Upper lobe of right lung (tissue), 1 donor: ENCODE measurements at regions not wholly inside any gene's neighbourhood (a gene's known extent, or its start where the extent isn't known, plus 50 kb on each side); places are given as distances from the start of the nearest gene placed in this dataset.
"Not testable (repeated sequence)": the region's sequence is repeated elsewhere in the genome, so short reads cannot be mapped to it uniquely, and the experiment has no call there.

Experiments used
- ATAC-seq: fragments of 200-7000 bp; cut with Tn5 transposase; one replicate; pipeline ENCODE4 v1.9.1; 2020; ENCODE audit warnings: mild to moderate bottlenecking, moderate library complexity
- DNase-seq: peaks from one replicate; pipeline ENCODE4 v3.0.0-alpha.2; 2020
- H3K27ac ChIP-seq: fragments of 200-600 bp; one replicate; pipeline ENCODE4 v1.8.0; 2022
- H3K27me3 ChIP-seq: fragments of 200-600 bp; one replicate; pipeline ENCODE4 v1.8.0; 2022; ENCODE audit warnings: mild to moderate bottlenecking
- H3K36me3 ChIP-seq: fragments of 200-600 bp; one replicate; pipeline ENCODE4 v1.8.0; 2022
- H3K4me1 ChIP-seq: fragments of 200-600 bp; one replicate; pipeline ENCODE4 v1.8.0; 2022
- H3K4me3 ChIP-seq: fragments of 200-600 bp; one replicate; pipeline ENCODE4 v1.8.0; 2022; ENCODE audit warnings: mild to moderate bottlenecking
- H3K9me3 ChIP-seq: fragments of 200-600 bp; one replicate; pipeline ENCODE4 v1.8.0; 2022
- intact Hi-C: fragments of 100-400 bp; cut with DNase I; formaldehyde crosslinking; loops from one replicate; pipeline ENCODE4 v1.11.0; 2022
- TF ChIP-seq, protein P1 (sequence below): fragments of 200-600 bp; IDR thresholded peaks from one replicate; pipeline ENCODE4 v1.8.0; 2022; ENCODE audit warnings: antibody characterized with exemption
- donor health status: DM: no; HTN: yes; CAD: no; lungs with severe emphysema.

DNA sequence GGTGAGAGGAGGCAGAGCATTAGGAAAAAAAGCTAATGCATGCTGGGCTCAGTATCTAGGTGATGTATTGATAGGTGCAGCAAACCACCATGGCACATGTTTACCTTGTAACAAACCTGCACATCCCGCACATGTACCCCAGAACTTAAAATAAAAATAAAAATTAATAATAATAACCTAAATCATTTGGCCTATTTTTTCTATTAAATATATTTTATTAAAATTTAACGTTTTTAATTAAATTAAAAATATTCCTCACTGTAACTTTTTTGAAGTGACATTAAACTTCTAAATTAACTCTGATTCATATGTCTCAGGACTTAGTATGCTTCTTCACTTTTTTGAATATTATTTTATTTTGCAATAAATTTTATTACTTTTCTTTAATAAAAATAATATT is 83.7 kb upstream of the PARP8 start:
- no peaks in the 10 kb centered on the region for H3K4me1 ChIP-seq
- TF ChIP-seq, protein P1, sequence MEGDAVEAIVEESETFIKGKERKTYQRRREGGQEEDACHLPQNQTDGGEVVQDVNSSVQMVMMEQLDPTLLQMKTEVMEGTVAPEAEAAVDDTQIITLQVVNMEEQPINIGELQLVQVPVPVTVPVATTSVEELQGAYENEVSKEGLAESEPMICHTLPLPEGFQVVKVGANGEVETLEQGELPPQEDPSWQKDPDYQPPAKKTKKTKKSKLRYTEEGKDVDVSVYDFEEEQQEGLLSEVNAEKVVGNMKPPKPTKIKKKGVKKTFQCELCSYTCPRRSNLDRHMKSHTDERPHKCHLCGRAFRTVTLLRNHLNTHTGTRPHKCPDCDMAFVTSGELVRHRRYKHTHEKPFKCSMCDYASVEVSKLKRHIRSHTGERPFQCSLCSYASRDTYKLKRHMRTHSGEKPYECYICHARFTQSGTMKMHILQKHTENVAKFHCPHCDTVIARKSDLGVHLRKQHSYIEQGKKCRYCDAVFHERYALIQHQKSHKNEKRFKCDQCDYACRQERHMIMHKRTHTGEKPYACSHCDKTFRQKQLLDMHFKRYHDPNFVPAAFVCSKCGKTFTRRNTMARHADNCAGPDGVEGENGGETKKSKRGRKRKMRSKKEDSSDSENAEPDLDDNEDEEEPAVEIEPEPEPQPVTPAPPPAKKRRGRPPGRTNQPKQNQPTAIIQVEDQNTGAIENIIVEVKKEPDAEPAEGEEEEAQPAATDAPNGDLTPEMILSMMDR = no peak
- no peak overlapping the region for H3K4me3 ChIP-seq
- no peaks in the 10 kb centered on the region for H3K27me3 ChIP-seq
- no peaks in the 10 kb centered on the region for H3K9me3 ChIP-seq
- intact Hi-C loops = no loop called here
- no peaks in the 10 kb centered on the region for H3K36me3 ChIP-seq
- DNase-seq (no peak), ATAC-seq (no peak)
- H3K27ac ChIP-seq = no peak overlapping the region

DNA sequence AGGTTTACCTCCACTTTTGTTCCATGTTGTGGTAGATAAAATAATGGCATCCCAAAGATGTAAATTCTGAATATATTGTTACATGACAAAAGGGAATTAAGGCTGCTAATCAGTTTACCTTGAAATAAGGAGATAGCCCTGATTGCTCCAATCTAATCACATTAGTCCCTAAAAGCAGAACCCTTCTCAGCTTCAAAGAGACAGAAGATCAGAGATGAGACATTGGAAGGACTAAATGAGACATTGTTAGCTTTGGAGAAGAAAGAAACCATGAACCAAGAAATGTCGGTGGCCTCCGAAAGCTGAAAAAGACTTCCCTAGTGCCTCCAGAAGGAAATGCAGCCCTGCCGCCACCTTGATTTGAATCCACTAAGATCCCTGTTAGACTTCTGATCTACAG is 82.8 kb upstream of the PARP8 start:
- H3K4me3 ChIP-seq = no peak overlapping the region
- H3K9me3 ChIP-seq = no peaks in the 10 kb centered on the region
- no peak overlapping the region for H3K27ac ChIP-seq
- H3K36me3 ChIP-seq = no peaks in the 10 kb centered on the region
- intact Hi-C loops = no loop called here
- TF ChIP-seq, protein P1 = no peak
- H3K27me3 ChIP-seq = no peaks in the 10 kb centered on the region
- DNase-seq = no peak
- H3K4me1 ChIP-seq = no peaks in the 10 kb centered on the region
- ATAC-seq = no peak

DNA sequence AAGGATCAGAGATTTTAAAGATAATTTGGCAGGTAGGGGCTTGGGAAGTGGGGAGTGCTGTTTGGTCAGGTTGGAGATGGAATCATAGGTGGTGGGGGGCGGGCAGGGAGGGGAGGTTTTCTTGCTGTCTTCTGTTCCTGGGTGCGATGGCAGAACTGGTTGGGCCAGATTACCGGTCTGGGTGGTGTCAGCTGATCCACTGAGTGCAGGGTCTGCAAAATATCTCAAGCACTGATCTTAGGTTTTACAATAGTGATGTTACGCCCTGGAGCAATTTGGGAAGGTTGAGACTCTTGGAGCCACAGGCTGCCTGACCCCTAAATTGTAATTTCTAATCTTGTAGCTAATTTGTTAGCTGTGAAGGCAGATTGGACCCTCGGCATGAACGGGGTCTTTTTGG is 78.0 kb upstream of the PARP8 start:
- H3K4me3 ChIP-seq, H3K27ac ChIP-seq, H3K27me3 ChIP-seq, DNase-seq, H3K9me3 ChIP-seq, intact Hi-C loops, H3K36me3 ChIP-seq, ATAC-seq, H3K4me1 ChIP-seq: not testable (repeated sequence)

DNA sequence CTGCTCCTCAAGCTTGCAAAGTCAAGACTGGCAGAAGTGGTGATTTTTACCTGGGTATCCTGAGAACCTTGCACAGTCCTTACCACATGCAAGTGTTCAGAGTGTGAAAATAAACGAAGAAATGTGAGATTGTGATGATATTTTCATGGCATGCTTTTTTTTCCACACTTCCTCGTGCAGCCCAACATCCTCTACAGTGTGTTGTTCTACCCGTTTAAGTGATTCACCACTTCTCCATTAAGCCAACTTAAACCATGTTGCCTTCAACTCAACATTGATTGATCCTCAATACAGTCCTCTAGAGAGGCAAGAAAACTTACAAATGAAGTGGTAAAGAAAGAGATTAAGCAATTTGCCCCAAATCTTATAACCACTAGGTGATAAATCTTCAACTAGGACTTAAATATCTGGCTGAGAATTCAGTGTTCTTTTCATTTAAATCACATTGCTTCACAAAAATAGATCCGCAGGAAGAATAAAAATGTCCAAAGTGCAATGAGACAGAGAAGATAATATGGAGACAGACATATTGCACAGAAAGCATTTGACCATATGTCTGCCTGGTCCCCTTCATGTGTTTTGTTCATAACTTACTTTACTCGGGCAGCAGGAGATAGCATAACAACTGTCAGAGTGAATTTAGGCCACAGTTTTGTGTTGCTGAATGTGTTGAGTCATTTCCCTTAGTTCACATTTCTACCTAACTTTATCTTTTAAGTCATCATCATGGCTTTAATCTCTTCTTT is 75.8 kb upstream of the PARP8 start:
- H3K4me3 ChIP-seq, H3K9me3 ChIP-seq, H3K36me3 ChIP-seq, H3K27me3 ChIP-seq, H3K4me1 ChIP-seq, intact Hi-C loops, DNase-seq, H3K27ac ChIP-seq, ATAC-seq: not testable (repeated sequence)

DNA sequence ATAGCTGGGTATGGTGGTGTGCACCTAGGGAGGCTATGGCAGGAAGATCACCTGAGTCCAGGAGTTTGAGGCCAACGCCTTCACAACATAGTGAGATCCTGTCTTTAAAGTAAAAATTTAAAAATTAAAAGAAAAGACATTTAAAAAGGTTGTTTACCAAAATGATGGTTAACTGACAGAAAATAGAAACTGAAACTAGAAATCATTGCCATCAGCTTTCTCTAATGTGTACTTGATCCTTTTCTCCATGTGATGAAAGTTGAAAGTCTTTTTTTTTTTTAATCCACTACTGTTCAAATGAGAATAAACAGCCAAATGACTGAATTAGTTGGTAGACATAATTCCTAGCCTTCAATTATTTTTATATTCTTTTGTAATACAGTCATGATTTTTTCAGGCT is 75.1 kb upstream of the PARP8 start:
- intact Hi-C loops, H3K27ac ChIP-seq, H3K27me3 ChIP-seq, H3K36me3 ChIP-seq, ATAC-seq, H3K9me3 ChIP-seq, H3K4me1 ChIP-seq, DNase-seq, H3K4me3 ChIP-seq: not testable (repeated sequence)

DNA sequence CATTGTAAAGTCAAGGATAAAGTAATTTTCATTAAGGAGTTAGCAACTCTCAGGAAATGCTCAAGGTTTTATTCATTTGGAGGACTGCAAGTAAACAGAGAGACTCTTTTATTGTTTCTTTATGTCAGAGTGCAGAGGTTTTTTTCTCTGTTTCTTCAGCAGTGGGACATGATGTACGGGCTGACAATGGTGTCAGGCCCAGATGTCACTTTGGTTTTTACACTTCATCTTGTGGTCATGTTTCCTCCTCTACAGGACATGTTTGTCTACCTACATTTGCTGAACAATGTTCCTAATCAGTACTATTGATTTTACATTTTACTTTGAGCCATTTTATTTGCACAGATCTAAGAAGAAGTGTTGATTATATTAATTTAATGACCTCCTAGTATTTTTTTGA is 72.8 kb upstream of the PARP8 start:
- ATAC-seq = no peak
- Histone ChIP-seq H3K9me3 (no peaks in the 10 kb centered on the region), H3K27ac (peak overlapping the region; percentile 37), H3K4me3 (no peak overlapping the region), H3K4me1 (no peaks in the 10 kb centered on the region), H3K36me3 (no peaks in the 10 kb centered on the region), H3K27me3 (no peaks in the 10 kb centered on the region)
- DNase-seq = no peak
- intact Hi-C loops = no loop called here
- TF ChIP-seq, protein P1 = no peak

DNA sequence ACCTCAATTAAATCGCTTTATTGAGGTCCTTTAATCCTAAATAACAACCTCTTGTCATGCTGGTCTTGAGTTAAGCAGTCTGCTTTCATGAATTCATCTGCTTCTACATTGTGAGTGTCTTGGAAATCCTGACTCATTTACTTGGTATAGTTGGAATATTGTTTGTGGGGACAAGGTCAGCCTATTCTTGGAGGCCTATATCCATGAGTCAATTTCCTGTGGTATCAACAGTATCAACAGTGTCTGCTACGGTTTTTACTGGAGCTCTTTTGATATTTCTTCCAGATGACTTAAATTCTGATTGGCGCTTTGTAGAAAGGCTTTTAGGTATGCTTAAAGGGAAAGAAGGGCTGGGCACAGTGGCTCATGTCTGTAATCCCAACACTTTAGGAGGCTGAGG is 71.2 kb upstream of the PARP8 start:
- DNase-seq (no peak), ATAC-seq (no peak)
- intact Hi-C loops = no loop called here
- TF ChIP-seq, protein P1 = no peak
- no peaks in the 10 kb centered on the region for H3K36me3 ChIP-seq
- H3K27me3 ChIP-seq = no peaks in the 10 kb centered on the region
- H3K4me1 ChIP-seq = no peaks in the 10 kb centered on the region
- no peaks in the 10 kb centered on the region for H3K9me3 ChIP-seq
- H3K4me3 ChIP-seq = no peak overlapping the region
- H3K27ac ChIP-seq = no peak overlapping the region

DNA sequence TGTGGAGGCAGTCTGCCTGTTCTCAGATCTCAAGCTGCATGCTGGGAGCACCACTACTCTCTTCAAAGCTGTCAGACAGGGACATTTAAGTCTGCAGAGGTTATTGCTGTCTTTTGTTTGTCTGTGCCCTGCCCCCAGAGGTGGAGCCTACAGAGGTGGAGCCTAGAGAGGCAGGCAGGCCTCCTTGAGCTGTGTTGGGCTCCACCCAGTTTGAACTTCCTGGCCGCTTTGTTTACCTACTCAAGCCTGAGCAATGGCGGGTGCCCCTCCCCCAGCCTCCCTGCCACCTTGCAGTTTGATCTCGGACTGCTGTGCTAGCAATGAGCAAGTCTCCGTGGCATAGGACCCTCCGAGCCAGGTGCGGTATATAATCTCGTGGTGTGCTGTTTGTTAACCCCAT is 64.9 kb upstream of the PARP8 start:
- H3K4me1 ChIP-seq, H3K36me3 ChIP-seq, H3K4me3 ChIP-seq, H3K27me3 ChIP-seq, ATAC-seq, H3K27ac ChIP-seq, DNase-seq, H3K9me3 ChIP-seq, intact Hi-C loops: not testable (repeated sequence)
